CD4-positive, alpha-beta T cell treated with Interleukin-10 for 1 hour (primary cell): ENCODE measurements at regions not wholly inside any gene's neighbourhood (a gene's known extent, or its start where the extent isn't known, plus 50 kb on each side); places are given as distances from the start of the nearest gene placed in this dataset.

Experiments used
- DNase-seq: peaks from one replicate; pipeline ENCODE4 v3.0.0-alpha.2; 2020

DNA sequence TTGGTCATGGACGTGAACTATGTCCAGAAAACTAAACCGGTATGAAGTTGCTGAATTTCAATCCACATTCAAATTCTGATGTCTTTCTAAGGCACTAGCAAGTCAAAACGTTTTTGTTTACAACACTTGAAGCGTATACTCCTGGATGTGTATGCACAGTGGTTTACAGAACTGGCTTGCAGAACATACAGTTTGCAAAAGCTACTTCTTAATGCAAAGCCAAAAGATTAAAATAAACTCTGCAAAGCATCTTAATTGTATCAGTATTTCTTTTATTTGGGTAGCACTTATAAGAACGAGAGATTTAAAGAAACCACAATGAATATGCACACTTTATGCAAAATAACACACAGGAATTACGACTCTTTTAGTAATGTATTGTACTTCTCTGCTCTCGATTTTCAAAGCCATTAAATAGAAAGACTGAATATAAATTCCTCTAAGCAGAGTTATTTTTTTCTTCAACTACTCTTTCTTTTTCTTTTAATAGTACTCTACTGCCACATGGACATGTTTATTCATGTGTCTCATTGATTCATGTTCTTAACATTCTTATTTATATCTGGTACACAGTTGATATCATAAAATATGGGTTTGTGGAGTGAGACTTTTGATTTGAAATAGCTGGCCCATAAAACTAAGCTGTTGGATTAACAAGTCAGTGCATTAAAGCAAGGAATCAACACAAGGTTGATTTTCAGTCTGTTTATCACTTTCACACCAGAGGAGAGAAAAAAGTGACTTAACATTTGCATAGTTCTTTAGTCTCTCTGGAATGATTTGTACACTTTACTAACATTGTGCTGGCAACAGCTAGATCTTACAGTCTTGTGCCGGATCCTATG is 189.4 kb upstream of the STEAP4 start:
- DNase-seq: no peak

DNA sequence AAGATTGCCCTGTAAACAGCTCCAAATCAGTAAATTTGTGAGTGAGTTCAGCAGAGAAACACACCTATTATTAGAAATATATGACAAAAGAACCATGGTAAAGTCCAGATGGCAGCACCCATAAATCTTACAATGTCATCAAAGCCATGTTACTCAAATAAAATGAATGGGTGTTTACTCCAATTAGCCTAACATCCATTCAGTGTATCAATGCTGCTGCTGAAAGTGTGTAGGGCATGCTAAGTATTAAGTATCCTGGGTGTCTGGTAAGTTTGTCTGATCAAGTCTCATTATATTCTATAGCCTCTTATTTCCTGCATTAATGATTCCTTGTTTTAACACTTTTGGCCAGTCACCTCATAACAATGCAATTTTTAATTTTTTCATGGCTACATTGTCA is 185.5 kb upstream of the STEAP4 start:
- no peak for DNase-seq

GRCh38 chr7:88490874-88491273 is 184.2 kb upstream of the STEAP4 start:
- no peak for DNase-seq

DNA sequence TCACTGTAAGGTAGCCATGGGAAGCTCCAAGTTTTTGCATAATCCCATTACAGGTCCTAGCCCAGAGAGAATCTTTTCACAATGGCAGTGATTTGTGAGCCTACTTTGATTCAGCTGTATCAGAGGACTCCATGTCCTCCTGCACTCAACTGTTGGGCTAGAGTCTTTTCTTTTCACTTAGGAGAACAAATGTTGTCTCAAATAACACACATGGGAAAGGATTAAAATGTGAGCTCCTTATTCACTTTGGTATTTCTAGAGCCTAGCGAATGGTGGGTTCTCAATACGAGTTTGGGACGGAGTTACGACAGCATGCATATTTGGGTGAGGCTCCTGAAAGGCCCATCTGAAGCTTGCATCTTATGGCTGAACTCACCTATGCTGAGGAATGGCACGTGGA is 183.5 kb upstream of the STEAP4 start:
- no peak for DNase-seq

GRCh38 chr7:88485821-88486220 is 179.1 kb upstream of the STEAP4 start:
- DNase-seq: no peak

DNA sequence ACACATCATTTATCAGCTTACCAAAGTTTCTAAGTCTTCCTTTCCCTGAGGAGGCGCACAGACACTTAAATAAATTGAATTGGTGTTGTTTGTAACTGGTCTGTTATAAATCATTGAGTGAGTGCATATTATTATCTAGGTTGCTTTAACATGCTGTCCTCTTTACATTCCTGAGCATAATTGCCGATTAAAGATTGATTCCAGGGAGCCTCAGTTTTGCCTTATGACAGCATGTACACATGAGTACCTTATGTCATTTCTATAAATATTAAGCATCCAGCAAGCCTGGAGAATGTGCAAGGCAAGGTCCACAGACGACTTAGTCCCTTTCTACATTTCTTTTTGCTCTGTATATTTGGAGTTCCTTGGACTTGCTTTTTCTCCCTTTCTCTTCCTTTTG is 177.9 kb upstream of the STEAP4 start:
- no peak for DNase-seq

DNA sequence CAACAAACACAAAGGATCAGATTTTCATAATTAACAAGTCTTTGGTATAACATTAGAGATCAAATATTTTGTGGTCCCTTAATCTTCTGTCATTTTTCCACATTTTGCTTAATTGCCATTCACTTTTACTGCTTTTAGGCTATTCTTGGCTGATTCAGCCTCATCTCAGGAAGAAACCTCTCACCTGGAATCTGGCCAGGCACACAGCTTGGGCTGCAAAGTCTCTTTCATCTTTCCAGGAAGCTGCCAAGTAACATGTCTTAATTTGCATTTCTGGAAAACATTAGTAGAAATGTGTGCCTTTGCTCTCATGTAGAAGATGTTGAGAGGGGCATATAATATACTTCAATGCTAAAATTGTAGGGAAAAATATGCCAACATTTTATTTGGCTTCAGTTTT is 174.2 kb upstream of the STEAP4 start:
- no peak for DNase-seq

- DNase-seq: no peak
Measured at GRCh38 chr7:88480271-88480670, 173.6 kb upstream of the STEAP4 start.

DNA sequence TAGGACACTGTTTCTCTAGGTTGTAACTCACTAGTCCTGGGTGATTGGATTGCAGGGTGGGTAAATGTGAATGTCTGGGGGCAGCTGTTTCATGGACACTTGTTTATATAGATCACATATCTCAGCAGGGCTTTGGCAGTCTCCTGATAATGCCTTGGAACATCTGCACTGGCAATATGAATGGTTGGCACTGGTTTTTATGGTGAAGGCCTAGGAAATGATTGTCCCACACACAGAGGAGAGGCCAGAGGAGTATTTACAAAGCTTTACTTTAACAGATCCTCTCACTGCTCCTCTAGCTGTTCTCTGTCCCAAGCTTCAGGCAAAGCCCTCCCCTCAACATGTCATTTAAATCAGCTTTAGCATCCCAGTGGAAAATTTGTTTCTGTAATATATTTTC is 171.3 kb upstream of the STEAP4 start:
- no peak for DNase-seq

GRCh38 chr7:88465600-88465999 is 158.9 kb upstream of the STEAP4 start:
- no peak for DNase-seq

GRCh38 chr7:88462799-88463198 is 156.1 kb upstream of the STEAP4 start:
- DNase-seq: no peak

- DNase-seq: no peak
Measured at GRCh38 chr7:88460650-88461049, 154.0 kb upstream of the STEAP4 start.

GRCh38 chr7:88458946-88459345 is 152.3 kb upstream of the STEAP4 start:
- no peak for DNase-seq

GRCh38 chr7:88458279-88458678 is 151.6 kb upstream of the STEAP4 start:
- DNase-seq: no peak

- no peak for DNase-seq
Measured at GRCh38 chr7:88457320-88457719, 150.6 kb upstream of the STEAP4 start.

DNA sequence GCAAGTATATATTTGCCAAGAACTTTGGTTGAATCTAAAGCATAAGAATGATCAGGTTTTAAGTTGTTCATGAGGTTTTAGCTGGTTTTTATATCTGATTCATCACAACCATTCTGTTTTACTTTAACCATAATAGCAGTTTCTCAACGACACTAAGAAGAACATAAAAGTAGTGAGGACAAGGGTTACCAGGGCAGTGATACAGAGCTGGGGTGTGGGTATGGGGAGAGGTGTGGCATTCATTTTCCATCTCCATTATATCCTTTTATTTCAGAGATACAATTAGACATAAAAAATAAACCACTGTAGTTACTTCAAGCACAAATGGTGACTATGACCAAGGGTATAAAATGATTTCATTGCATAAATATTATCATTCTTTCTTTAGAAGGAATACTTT is 149.8 kb upstream of the STEAP4 start:
- no peak for DNase-seq

GRCh38 chr7:88455696-88456095 is 149.0 kb upstream of the STEAP4 start:
- no peak for DNase-seq

GRCh38 chr7:88452646-88453045 is 146.0 kb upstream of the STEAP4 start:
- no peak for DNase-seq

DNA sequence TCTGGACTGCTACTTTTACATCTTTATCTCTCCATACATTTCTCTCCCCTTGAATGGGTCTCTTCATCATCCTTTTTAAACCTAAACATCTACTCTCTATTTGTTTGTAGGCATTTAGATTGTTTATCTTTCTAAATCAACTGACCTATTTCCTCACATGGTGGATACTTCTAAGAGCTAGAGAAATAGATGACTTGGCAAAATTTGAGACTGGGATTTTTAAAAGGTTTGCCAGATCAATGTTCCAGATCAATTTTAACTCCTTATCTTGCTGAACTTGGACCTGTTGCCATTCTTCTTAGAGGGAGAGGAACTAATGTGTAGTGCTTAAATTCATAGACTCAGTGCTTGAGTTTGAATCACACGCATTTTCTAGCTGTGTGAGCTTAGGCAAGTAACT is 144.2 kb upstream of the STEAP4 start:
- no peak for DNase-seq

GRCh38 chr7:88449410-88449809 is 142.7 kb upstream of the STEAP4 start:
- no peak for DNase-seq

- DNase-seq: no peak
Measured at GRCh38 chr7:88442413-88442812, 135.7 kb upstream of the STEAP4 start.

GRCh38 chr7:88437132-88437531 is 130.4 kb upstream of the STEAP4 start:
- no peak for DNase-seq

GRCh38 chr7:88432301-88432700 is 125.6 kb upstream of the STEAP4 start:
- no peak for DNase-seq

DNA sequence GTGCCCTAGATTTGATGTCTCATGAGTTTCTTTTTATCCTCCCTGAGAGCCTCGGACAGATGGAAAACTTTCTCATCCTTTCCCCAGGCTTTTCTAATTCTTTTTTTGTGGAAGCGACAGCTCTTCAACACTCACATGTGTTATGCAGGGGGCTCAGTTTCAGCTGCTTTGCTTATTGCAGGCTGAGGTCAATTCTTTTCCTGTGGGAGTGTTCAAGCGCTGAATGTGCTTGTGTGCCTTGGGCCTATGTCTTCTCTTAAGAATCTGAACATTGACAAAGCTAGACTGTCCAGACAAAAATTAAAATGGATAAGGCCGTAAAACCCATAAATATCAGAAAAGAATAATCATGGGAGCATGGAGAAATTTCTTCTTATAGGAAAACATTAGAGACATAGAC is 125.2 kb upstream of the STEAP4 start:
- no peak for DNase-seq

- no peak for DNase-seq
Measured at GRCh38 chr7:88429382-88429781, 122.7 kb upstream of the STEAP4 start.
